A549 (cell line): ENCODE measurements at regions not wholly inside any gene's neighbourhood (a gene's known extent, or its start where the extent isn't known, plus 50 kb on each side); places are given as distances from the start of the nearest gene placed in this dataset.

Experiments used
- HDAC2 ChIP-seq: fragments of 200-600 bp; sonication (generic); IDR thresholded peaks from 2 replicates; pipeline ENCODE4 v1.6.1; 2016
- TF ChIP-seq, protein P1 (sequence below): fragments of >200 bp; sonication (Bioruptor Twin); formaldehyde crosslinking; IDR thresholded peaks from 3 replicates; pipeline ENCODE4 v1.5.1; 2016

DNA sequence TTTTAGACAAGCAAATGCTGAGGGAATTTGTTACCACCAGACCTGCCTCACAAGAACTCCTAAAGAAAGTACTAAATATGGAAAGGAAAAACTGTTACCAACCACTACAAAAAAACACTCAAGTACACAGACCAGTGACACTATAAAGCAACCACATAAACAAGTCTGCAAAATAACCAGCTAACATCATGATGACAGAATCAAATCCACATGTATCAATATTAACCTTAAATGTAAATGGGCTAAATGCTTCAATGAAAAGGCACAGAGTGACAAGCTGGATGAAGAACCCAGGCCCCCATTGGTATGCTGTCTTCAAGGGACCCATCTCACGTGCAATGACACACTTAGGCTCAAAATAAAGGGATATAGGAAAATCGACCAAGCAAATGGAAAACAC, 529.9 kb upstream of the CAMK1G start:
- TF ChIP-seq HDAC2, result no peak
- TF ChIP-seq, protein P1, sequence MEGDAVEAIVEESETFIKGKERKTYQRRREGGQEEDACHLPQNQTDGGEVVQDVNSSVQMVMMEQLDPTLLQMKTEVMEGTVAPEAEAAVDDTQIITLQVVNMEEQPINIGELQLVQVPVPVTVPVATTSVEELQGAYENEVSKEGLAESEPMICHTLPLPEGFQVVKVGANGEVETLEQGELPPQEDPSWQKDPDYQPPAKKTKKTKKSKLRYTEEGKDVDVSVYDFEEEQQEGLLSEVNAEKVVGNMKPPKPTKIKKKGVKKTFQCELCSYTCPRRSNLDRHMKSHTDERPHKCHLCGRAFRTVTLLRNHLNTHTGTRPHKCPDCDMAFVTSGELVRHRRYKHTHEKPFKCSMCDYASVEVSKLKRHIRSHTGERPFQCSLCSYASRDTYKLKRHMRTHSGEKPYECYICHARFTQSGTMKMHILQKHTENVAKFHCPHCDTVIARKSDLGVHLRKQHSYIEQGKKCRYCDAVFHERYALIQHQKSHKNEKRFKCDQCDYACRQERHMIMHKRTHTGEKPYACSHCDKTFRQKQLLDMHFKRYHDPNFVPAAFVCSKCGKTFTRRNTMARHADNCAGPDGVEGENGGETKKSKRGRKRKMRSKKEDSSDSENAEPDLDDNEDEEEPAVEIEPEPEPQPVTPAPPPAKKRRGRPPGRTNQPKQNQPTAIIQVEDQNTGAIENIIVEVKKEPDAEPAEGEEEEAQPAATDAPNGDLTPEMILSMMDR, result no peak
